ENCODE measurements at regions not wholly inside any gene's neighbourhood (a gene's known extent, or its start where the extent isn't known, plus 50 kb on each side); places are given as distances from the start of the nearest gene placed in this dataset.

GRCh38 chr7:155950898-155951553, 138.8 kb upstream of the SHH start:
- no peak for TF ChIP-seq POLR2A (IDR thresholded peaks at IDR 0.05)
- TF ChIP-seq, protein P1, sequence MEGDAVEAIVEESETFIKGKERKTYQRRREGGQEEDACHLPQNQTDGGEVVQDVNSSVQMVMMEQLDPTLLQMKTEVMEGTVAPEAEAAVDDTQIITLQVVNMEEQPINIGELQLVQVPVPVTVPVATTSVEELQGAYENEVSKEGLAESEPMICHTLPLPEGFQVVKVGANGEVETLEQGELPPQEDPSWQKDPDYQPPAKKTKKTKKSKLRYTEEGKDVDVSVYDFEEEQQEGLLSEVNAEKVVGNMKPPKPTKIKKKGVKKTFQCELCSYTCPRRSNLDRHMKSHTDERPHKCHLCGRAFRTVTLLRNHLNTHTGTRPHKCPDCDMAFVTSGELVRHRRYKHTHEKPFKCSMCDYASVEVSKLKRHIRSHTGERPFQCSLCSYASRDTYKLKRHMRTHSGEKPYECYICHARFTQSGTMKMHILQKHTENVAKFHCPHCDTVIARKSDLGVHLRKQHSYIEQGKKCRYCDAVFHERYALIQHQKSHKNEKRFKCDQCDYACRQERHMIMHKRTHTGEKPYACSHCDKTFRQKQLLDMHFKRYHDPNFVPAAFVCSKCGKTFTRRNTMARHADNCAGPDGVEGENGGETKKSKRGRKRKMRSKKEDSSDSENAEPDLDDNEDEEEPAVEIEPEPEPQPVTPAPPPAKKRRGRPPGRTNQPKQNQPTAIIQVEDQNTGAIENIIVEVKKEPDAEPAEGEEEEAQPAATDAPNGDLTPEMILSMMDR (IDR thresholded peaks at IDR 0.05 in 8 of 11, conservative IDR thresholded peaks at IDR 0.05 in 3 of 11) = no peak
- no peak for TF ChIP-seq POLR2AphosphoS5 (IDR thresholded peaks at IDR 0.05)
- H3K27ac ChIP-seq = no peak overlapping the region

DNA sequence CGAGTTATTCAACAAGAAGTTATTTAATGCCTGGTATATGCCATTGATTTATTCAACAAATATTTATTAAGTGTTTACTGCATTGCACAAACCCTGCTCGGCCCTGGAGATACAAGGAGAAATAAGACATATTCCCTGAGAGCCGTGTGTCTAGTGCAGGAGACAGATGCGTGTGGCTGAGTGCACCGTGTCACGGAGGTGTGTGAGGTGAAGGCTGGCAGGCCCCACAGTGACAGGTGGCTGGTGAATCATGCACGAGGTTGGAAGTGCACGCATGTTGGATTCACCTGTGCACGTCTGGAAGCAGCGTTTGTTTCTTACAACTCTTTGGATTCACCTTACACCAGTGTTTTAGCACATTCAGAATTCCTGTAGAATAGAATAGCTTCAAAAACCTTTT, 136.6 kb upstream of the SHH start:
- TF ChIP-seq POLR2AphosphoS5 (IDR thresholded peaks at IDR 0.05) = no peak
- TF ChIP-seq, protein P1 (IDR thresholded peaks at IDR 0.05 in 8 of 11, conservative IDR thresholded peaks at IDR 0.05 in 3 of 11) = no peak
- TF ChIP-seq POLR2A (IDR thresholded peaks at IDR 0.05) = no peak
- Histone ChIP-seq H3K4me1 (no peaks in the 10 kb centered on the region), H3K36me3 (no peaks in the 10 kb centered on the region), H3K27ac (no peak overlapping the region), H3K4me3 (no peak overlapping the region), H3K27me3 (replicated peaks in 1 of 7) (peaks cover 0 to 13% (median 0%) of the 10 kb centered on the region in 7 donors), H3K9me3 (peaks cover 0 to 11% (median 3%) of the 10 kb centered on the region in 8 donors)
- intact Hi-C loops (cut with DNase I; ENCODE audit: low total_unique reads) = no loop called here
- 88 to 90% (median 90%) methylated on average over 10 of the region's 10 CpGs for WGBS, 5 donors
- DNase-seq = no peak

More at GRCh38 chr7:155950898-155951553, 138.8 kb upstream of the SHH start:
- Histone ChIP-seq H3K9me3 (peaks cover 0 to 6% (median 1%) of the 10 kb centered on the region in 8 donors), H3K36me3 (no peaks in the 10 kb centered on the region), H3K4me3 (no peak overlapping the region), H3K27me3 (replicated peaks in 1 of 7) (peaks cover 0 to 13% (median 0%) of the 10 kb centered on the region in 7 donors), H3K4me1 (no peaks in the 10 kb centered on the region)
- WGBS, 5 donors = 78 to 92% (median 88%) methylated on average over 14 of the region's 14 CpGs
- intact Hi-C loops (cut with DNase I; ENCODE audit: low total_unique reads) = no loop called here
- DNase-seq = no peak

GRCh38 chr7:155948423-155948822, 136.2 kb upstream of the SHH start:
- intact Hi-C loops (cut with DNase I; ENCODE audit: low total_unique reads) = no loop called here
- 70 to 79% (median 75%) methylated on average over 6 of the region's 6 CpGs for WGBS, 5 donors
- Histone ChIP-seq H3K27me3 (replicated peaks in 1 of 7) (peaks cover 0 to 13% (median 0%) of the 10 kb centered on the region in 7 donors), H3K36me3 (no peaks in the 10 kb centered on the region), H3K4me3 (no peak overlapping the region), H3K4me1 (no peaks in the 10 kb centered on the region), H3K9me3 (peaks cover 0 to 11% (median 3%) of the 10 kb centered on the region in 8 donors), H3K27ac (no peak overlapping the region)
- DNase-seq = no peak
- TF ChIP-seq POLR2AphosphoS5 (IDR thresholded peaks at IDR 0.05) = no peak
- TF ChIP-seq POLR2A (IDR thresholded peaks at IDR 0.05) = no peak
- TF ChIP-seq, protein P1 (IDR thresholded peaks at IDR 0.05 in 8 of 11, conservative IDR thresholded peaks at IDR 0.05 in 3 of 11) = no peak

DNA sequence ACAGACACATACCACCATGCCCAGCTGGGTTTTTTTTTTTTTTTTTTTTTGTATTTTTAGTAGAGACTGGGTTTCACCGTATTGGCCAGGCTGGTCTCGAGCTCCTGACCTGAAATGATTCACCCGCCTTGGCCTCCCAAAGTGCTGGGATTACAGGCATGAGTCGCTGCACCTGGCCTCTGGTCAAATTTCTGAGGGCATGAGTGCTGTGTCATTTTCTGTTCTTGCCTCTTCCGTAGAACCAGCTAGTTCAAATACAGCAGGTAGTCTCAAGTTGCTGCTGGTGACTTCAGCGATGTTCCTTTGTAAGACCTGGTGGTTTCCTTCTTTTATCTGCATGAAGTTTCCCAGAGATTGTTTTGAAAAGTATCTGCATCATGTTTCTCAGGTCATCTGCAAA, 134.8 kb upstream of the SHH start:
- 89 to 94% (median 93%) methylated on average over 6 of the region's 6 CpGs for WGBS, 5 donors
- Histone ChIP-seq H3K36me3 (no peaks in the 10 kb centered on the region), H3K27ac (no peak overlapping the region), H3K4me1 (no peaks in the 10 kb centered on the region), H3K9me3 (peaks cover 0 to 11% (median 3%) of the 10 kb centered on the region in 8 donors), H3K4me3 (no peak overlapping the region), H3K27me3 (replicated peaks in 1 of 7) (peaks cover 0 to 13% (median 0%) of the 10 kb centered on the region in 7 donors)
- no peak for DNase-seq
- TF ChIP-seq POLR2A (IDR thresholded peaks at IDR 0.05) = no peak
- no peak for TF ChIP-seq POLR2AphosphoS5 (IDR thresholded peaks at IDR 0.05)
- TF ChIP-seq, protein P1 (IDR thresholded peaks at IDR 0.05 in 8 of 11, conservative IDR thresholded peaks at IDR 0.05 in 3 of 11) = no peak
- intact Hi-C loops (cut with DNase I; ENCODE audit: low total_unique reads) = no loop called here
